ENCODE measurements at regions not wholly inside any gene's neighbourhood (a gene's known extent, or its start where the extent isn't known, plus 50 kb on each side); places are given as distances from the start of the nearest gene placed in this dataset.

DNA sequence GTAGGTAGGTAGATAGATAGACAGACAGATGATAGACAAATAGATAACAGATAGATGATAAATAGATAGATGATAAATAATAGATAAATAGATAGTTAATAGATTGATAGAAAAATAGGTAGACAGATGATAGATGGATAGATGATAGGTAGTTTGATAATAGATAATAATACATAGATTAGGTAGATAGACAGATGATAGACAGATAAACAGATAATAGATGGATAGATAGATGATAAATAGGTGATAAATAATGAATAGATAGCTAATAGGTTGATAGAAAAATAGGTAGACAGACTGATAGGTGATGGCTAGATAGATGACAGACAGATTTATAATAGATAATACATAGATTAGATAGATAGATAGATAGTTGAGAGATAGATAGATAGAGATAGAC lies 350.5 kb upstream of the DPP6 start:
- TF ChIP-seq, protein P1, sequence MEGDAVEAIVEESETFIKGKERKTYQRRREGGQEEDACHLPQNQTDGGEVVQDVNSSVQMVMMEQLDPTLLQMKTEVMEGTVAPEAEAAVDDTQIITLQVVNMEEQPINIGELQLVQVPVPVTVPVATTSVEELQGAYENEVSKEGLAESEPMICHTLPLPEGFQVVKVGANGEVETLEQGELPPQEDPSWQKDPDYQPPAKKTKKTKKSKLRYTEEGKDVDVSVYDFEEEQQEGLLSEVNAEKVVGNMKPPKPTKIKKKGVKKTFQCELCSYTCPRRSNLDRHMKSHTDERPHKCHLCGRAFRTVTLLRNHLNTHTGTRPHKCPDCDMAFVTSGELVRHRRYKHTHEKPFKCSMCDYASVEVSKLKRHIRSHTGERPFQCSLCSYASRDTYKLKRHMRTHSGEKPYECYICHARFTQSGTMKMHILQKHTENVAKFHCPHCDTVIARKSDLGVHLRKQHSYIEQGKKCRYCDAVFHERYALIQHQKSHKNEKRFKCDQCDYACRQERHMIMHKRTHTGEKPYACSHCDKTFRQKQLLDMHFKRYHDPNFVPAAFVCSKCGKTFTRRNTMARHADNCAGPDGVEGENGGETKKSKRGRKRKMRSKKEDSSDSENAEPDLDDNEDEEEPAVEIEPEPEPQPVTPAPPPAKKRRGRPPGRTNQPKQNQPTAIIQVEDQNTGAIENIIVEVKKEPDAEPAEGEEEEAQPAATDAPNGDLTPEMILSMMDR (conservative IDR thresholded peaks at IDR 0.05; ENCODE audit: low read depth, low read length), result no peak
- TF ChIP-seq EZH2 (IDR thresholded peaks at IDR 0.05; ENCODE audit: borderline replicate concordance, low read depth, low read length, poor library complexity, severe bottlenecking), result no peak

Data from A673 (cell line).